Fibroblast of peridontal ligament (primary cell): ENCODE measurements at regions not wholly inside any gene's neighbourhood (a gene's known extent, or its start where the extent isn't known, plus 50 kb on each side); places are given as distances from the start of the nearest gene placed in this dataset.
"Not testable (repeated sequence)": the region's sequence is repeated elsewhere in the genome, so short reads cannot be mapped to it uniquely, and the experiment has no call there.

ENCODE experiments used
- DNase-seq: peaks from one replicate; pipeline ENCODE4 v3.0.0-alpha.2; 2010; ENCODE audit errors: extremely low read depth

DNA sequence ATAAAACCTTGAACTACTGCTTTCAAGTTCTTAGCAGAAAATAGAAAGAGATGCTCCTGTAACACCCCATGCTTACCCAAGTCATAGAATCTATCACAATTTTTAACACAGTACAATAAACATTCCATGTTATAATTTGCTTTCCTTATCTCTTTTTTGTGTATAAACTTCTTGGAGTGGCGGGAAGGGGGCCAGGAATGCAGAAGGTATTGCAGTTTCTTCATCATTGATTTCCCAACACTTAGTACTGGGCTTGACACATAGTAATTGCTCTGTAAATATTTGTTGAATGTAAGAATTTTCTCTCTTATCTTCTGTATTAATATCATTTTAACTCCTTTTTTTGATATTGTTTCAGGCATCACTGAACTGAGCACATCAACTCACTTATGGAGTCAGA lies 535.8 kb downstream of the KCTD12 start:
- DNase-seq: no peak

DNA sequence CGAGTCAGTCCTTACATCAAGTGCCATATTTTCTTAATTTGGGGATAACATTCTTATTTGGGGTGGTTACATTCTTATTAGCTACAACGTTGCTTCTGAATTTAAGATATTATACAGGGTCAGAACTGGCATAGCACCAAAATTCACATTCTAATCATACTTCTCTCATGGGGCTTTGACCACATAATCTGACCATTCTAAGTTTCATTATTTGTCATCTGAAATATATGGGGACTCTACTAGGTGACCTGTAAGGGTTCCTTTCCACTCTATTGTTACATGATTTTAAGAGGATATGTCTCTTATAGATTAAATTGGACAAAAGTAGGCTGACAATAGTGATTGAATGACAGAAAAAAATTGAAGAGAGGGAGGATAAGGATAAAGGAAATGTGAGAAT lies 536.5 kb downstream of the KCTD12 start:
- no peak for DNase-seq

DNA sequence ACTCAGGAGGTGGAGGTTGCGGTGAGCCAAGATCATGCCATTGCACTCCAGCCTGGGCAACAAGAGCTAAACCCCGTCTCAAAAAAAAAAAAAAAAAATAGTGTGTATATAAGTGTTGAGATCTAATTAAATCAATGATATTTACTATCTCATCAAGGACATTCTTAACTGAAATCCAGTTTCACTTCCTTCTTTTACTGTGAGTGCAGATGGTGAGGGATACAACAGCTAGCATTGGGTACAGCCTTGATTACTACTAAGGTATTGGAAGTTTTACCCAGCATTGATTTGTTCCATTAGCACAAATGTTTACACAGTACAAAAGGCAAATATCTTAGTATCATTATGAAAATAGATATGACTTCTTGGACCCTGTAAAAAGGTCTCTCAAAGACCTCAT lies 546.6 kb downstream of the KCTD12 start:
- DNase-seq: no peak

- no peak for DNase-seq
Observed at GRCh38 chr13:76338003-76338402, 548.2 kb downstream of the KCTD12 start.

DNA sequence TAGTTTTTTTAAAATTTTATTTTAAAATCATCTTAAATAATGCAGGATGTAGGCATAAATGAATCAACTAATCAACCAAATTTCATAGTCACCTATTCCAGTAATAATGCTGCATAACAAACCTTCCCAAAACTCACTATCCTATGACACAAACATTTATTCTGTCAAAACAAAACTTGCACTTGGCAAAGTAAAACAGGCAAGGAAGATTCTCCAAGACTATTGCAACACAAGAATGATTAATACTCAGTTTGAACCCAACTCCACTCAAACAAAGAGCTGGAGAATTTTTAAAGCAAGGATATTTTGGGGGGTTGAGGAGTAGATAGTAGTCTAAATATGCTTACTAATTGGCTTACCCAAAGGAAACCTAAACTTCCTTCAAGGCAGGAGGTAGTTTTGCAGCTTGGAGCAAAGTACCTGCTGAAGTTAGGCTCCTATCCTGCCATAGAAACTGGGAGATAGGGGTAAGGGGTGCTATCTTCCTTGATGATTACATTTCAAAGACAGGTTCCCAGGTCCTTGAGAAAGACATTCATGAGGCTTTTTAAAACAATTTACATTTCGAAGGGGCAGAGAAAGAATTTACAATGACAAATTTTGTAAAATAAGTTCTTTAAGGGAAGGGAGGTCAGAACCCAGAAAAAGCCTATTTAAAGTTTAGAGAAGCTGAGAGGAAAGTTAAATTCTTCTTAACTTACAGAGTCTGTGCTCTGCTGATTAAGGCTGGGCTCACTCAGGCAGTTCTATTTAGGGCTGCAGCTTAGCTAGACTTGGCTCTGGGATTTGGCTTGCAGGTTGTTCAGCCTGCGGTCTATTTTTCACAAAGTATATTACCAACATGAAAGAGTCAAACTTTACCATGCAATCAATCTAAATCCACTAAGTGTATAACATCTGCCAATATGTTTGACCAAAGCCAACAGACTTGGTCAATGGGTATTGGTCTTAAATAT lies 549.0 kb downstream of the KCTD12 start:
- DNase-seq: no peak

GRCh38 chr13:76335463-76335862 lies 550.7 kb downstream of the KCTD12 start:
- no peak for DNase-seq

DNA sequence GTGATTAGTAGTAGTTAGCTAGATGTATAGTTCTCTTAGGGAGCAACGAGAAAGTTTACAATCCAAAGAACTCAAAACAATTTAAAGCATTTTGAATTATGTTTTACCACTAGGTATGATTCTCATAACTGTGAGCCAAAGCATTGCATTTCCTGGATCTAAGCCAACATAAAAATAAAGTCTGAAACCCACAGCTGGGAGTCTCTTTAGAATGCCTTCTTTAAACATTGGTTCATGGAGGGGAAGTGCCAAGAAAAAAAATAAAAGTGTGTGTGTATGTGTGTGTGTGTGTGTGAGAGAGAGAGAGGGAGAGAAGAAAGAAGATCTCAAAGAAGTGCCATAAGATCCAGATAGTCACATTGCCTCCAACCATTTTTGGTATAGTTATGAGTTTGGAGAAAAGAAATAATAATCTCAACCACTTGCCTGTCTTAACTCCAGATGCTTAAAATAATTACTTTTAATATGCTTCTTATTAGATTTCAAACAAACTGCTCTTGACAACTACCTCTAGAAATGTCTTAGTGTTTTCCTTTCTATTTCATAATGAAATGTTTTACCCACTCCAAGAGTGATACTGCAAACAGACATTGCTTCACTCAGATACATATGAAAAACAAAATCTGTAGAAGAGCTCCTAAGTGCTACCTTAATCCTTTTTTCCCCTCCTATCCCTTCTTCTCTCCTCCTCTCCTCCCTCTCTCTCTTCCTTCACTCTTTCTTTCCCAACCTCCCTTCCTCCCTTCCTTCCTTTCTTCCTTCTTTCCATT lies 554.1 kb downstream of the KCTD12 start:
- peak; percentile 88 for DNase-seq

DNA sequence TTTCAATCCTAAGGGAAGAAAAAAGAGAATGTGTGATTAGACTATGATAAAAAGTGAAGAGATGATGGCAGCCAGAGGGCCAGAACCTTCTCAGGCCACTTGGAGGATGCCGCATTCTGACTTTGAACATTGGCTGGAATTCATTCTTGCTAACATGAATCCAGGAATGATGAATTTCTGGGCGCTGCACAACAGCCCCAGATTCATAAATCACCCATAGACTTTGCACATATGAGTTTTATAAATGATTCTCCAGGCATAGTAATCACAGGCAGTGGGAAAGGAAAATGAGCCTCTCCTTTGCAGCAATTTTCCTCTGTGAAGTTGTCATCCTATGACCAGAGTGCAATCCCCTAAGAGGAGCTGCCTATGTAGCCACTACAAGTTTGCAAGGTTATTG lies 555.4 kb downstream of the KCTD12 start:
- no peak for DNase-seq

GRCh38 chr13:76329866-76330580 lies 556.2 kb downstream of the KCTD12 start:
- DNase-seq: peak; percentile 54

DNA sequence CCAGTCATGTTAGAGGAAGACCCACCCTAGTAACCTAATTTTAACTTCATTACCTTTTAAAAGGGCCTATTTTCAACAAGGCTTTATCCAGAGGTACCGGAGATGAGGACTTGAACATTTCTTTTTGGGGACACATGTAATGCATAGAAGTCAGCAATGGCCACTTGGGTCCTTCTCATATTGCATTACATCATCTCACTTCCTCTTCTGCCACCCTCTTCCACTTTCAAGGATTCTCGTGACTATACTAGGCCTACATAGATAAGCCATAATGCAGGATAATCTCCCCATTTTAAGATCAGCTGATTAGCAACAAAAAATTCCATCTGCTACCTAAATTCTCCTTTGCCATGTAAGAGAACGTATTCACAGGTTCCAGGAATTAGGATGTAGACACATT lies 557.2 kb downstream of the KCTD12 start:
- DNase-seq: no peak

- no peak for DNase-seq
Observed at GRCh38 chr13:76326343-76326742, 559.9 kb downstream of the KCTD12 start.

DNA sequence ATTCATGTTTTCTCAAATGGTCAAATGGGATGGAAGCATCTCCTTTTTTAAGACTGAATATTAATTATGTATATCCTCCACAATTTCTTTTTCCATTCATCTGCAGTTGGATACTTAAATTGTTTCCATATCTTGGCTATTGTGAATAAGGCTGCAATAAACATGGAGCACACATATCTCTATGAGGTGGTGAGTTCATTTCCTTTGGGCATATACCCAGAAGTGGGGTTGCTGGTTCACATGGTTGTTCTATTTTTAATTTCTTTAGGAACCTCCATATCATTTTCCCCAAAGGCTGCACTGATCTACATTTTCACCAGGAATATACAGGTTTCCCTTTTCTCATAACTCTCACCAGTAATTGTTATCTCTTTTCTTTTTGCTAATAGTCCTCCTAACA lies 566.3 kb downstream of the KCTD12 start:
- no peak for DNase-seq

GRCh38 chr13:76316998-76317527 lies 569.1 kb downstream of the KCTD12 start:
- no peak for DNase-seq

GRCh38 chr13:76314495-76314894 lies 571.7 kb downstream of the KCTD12 start:
- no peak for DNase-seq

GRCh38 chr13:76307142-76307541 lies 579.1 kb downstream of the KCTD12 start:
- DNase-seq: peak; percentile 73

GRCh38 chr13:76300688-76301087 lies 585.5 kb downstream of the KCTD12 start:
- DNase-seq: no peak

DNA sequence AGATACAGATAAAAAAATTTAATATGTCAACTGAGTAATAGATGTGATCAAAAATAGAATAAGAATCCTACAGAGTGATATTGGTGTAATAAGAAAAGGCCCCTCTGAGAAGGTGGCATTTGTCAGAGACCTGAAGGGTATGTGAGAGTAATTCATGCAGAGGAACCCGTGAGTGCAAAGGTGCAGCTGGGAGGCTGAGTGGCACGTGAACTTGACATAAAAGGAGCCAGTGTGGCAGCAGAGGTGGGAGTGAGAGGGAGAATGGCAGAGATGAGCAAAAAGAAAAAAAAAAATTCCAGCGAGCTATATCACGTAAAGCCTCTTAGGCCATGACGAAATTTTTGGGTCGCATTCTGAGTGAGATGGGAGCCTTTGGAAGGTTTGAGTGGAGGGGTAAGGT lies 588.9 kb downstream of the KCTD12 start:
- DNase-seq: no peak

DNA sequence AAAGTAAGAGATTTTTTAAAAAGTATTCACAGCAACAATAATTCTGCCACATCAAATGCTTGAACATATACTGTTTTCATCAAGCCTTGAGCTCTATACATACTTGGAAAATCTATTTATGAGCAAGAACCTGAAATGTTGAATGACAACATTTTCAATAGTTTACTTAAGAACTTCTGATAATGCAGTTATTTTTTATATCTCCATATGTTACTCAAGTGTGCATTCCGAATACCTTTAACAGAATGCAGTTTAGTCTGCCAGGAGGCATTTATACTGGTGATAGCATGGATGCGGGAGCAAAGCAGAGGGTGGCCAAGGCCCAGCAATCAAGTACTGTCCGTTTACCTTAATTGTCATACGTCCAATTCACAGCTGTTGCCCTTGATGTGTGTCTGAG lies 589.5 kb downstream of the KCTD12 start:
- no peak for DNase-seq

DNA sequence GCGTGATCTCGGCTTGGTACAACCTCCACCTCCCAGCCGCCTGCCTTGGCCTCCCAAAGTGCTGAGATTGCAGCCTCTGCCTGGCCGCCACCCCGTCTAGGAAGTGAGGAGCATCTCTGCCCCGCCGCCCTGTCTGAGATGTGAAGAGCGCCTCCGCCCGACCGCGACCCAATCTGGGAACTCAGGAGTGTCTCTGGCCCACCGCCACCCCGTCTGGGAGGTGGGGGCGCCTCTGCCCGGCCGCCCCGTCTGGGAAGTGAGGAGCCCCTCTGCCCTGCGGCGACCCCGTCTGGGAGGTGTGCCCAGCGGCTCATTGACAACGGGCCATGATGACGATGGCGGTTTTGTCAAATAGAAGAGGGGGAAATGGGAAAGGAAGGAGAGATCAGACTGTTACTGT lies 591.2 kb downstream of the KCTD12 start:
- DNase-seq: not testable (repeated sequence)

DNA sequence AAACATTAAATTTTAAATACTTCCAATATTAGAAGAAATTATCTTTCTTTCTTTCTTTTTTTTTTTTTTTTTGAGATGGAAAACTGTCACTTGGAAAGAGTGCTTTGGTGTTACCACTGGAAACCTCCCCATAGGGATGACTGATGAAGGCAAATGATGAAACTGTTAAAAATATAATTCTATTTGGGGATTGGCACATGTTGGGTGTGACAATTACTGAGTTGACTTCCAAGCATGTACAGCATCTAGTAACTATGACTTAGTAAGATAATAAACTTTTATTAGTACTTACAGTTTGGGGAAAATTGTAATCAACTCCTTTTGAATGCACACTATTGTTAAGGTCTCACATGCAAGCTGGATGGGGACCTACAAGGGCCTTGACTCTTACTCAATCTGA lies 592.5 kb downstream of the KCTD12 start:
- no peak for DNase-seq

DNA sequence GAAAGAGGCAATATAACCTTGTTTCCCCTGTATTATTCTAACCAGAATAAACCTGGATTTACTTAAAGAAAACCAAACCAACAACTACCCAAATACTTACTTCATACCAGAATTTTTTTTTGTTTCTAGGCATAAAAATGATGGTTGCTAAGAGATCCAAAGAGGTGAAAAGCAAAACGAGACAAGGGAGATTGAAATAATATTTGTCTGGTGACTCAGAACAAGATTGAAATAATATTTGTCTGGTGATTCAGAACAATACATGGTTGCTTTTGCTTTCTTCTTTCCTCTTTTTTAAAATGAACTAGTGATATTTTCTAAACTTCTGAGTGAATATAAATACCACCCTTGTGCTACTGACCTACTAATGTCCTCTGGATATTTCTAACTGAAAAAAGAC lies 592.9 kb downstream of the KCTD12 start:
- DNase-seq: peak; percentile 84

DNA sequence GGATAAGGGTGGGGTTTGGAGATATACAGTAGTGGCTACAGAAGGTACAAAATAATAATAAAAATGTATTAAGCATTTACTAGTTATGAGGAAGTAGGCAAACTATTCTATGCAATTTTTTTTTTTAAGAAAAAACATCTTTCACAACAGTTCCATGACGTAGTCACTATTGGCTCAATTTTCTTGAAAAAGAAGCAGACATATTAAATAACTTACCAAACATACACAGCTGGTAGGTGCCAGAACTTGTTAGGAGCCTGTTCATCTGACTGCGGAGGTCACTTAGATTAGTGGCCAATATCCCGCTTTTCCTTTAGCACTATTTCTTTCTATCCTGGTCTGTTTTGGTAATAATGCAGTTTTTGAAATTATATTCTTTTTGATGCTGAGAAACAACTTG lies 593.5 kb downstream of the KCTD12 start:
- no peak for DNase-seq
